ENCODE measurements at regions not wholly inside any gene's neighbourhood (a gene's known extent, or its start where the extent isn't known, plus 50 kb on each side); places are given as distances from the start of the nearest gene placed in this dataset.
"Not testable (repeated sequence)": the region's sequence is repeated elsewhere in the genome, so short reads cannot be mapped to it uniquely, and the experiment has no call there.

DNA sequence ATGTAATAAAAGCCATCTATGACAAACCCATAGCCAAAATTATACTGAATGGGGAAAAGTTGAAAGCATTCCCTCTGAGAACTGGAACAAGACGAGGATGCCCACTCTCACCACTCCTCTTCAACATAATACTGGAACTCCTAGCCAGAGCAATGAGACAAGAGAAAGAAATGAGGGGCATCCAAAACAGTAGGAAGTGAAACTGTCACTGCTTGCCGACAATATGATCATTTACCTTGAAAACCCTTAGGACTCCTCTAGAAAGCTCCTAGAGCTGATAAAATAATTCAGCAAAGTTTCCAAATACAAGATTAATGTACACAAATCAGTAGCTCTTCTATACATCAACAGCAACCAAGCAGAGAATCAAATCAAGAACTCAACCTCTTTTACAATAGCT lies 241.0 kb upstream of the ZEB2 start:
- not testable (repeated sequence) for TF ChIP-seq EZH2 (IDR thresholded peaks at IDR 0.05; ENCODE audit: low read length, missing control alignments)
- TF ChIP-seq, protein P1, sequence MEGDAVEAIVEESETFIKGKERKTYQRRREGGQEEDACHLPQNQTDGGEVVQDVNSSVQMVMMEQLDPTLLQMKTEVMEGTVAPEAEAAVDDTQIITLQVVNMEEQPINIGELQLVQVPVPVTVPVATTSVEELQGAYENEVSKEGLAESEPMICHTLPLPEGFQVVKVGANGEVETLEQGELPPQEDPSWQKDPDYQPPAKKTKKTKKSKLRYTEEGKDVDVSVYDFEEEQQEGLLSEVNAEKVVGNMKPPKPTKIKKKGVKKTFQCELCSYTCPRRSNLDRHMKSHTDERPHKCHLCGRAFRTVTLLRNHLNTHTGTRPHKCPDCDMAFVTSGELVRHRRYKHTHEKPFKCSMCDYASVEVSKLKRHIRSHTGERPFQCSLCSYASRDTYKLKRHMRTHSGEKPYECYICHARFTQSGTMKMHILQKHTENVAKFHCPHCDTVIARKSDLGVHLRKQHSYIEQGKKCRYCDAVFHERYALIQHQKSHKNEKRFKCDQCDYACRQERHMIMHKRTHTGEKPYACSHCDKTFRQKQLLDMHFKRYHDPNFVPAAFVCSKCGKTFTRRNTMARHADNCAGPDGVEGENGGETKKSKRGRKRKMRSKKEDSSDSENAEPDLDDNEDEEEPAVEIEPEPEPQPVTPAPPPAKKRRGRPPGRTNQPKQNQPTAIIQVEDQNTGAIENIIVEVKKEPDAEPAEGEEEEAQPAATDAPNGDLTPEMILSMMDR (conservative IDR thresholded peaks at IDR 0.05 in 1 of 2, IDR thresholded peaks at IDR 0.05 in 1 of 2; ENCODE audit: low read depth in 1 of 2, low read length in 2 of 2) = not testable (repeated sequence)

Measured in fibroblast of lung (primary cell).